Cardiac fibroblast (primary cell): ENCODE measurements at regions not wholly inside any gene's neighbourhood (a gene's known extent, or its start where the extent isn't known, plus 50 kb on each side); places are given as distances from the start of the nearest gene placed in this dataset.

Source experiments
- DNase-seq, 2 donors: peaks; one replicate each; pipeline versions ENCODE4 v3.0.0 to v3.0.0-alpha.2; 2010; ENCODE audit warnings: low read depth in 2 of 2
- H3K4me3 ChIP-seq, 2 donors: replicated peaks in 1 of 2; 1 replicate in 1 of 2; 2 replicates in 1 of 2; pipeline ENCODE4 v1.5.1; 2011; ENCODE audit warnings: low read depth in 2 of 2, low read length in 2 of 2, mild to moderate bottlenecking in 2 of 2, moderate library complexity in 1 of 2
- CTCF ChIP-seq: IDR thresholded peaks from one replicate; pipeline ENCODE4 v1.5.1; 2011; ENCODE audit warnings: low read depth, mild to moderate bottlenecking, low read length, inconsistent platforms

- H3K4me3 ChIP-seq: no peak overlapping the region
- TF ChIP-seq CTCF: no peak
- DNase-seq: no peak
Measured at GRCh38 chr19:30235946-30236345, 136.2 kb upstream of the ZNF536 start.

GRCh38 chr19:30236587-30236986 is 135.6 kb upstream of the ZNF536 start:
- no peak for TF ChIP-seq CTCF
- H3K4me3 ChIP-seq: no peak overlapping the region
- DNase-seq: no peak

- no peak for TF ChIP-seq CTCF
- DNase-seq: no peak
- H3K4me3 ChIP-seq: no peak overlapping the region
Measured at GRCh38 chr19:30237140-30237539, 135.0 kb upstream of the ZNF536 start.

- no peak for DNase-seq
- H3K4me3 ChIP-seq: no peak overlapping the region
- TF ChIP-seq CTCF: no peak
Measured at GRCh38 chr19:30240904-30241695, 131.1 kb upstream of the ZNF536 start.

- TF ChIP-seq CTCF: no peak
- H3K4me3 ChIP-seq: no peak overlapping the region
- no peak for DNase-seq
Measured at GRCh38 chr19:30244533-30244932, 127.7 kb upstream of the ZNF536 start.

GRCh38 chr19:30245401-30246039 is 126.7 kb upstream of the ZNF536 start:
- no peak overlapping the region for H3K4me3 ChIP-seq
- no peak for DNase-seq
- no peak for TF ChIP-seq CTCF
